ENCODE measurements at regions not wholly inside any gene's neighbourhood (a gene's known extent, or its start where the extent isn't known, plus 50 kb on each side); places are given as distances from the start of the nearest gene placed in this dataset.

DNA sequence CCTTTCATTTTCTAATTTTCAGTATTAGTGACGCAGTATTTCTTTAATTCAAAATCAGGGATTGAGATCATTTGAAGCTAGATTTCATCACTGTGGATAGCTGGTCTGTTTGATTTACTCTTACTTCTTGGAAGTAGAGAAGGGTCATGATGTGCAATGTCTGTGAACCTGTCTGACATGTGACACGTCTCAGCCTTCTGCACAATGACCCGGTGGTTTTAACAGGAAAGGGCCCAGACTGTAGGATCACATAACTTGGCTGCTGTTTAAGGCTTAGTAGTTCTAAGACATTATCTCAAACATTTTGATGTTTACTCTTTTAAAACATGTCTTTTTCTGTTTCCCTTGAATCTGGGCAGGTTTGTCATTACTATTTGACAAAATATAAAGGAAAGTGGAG lies 823.3 kb upstream of the NUDT12 start:
- TF ChIP-seq POLR2A (IDR thresholded peaks at IDR 0.05; ENCODE audit: borderline replicate concordance, extremely low read depth, insufficient read depth, insufficient read length) = no peak
- no peak for TF ChIP-seq SRF (IDR thresholded peaks at IDR 0.05; ENCODE audit: low read depth)
- no peak for TF ChIP-seq EZH2 (IDR thresholded peaks at IDR 0.05)
- TF ChIP-seq ZNF274 (IDR thresholded peaks at IDR 0.05; ENCODE audit: low read depth, low read length) = no peak
- TF ChIP-seq, protein P1, sequence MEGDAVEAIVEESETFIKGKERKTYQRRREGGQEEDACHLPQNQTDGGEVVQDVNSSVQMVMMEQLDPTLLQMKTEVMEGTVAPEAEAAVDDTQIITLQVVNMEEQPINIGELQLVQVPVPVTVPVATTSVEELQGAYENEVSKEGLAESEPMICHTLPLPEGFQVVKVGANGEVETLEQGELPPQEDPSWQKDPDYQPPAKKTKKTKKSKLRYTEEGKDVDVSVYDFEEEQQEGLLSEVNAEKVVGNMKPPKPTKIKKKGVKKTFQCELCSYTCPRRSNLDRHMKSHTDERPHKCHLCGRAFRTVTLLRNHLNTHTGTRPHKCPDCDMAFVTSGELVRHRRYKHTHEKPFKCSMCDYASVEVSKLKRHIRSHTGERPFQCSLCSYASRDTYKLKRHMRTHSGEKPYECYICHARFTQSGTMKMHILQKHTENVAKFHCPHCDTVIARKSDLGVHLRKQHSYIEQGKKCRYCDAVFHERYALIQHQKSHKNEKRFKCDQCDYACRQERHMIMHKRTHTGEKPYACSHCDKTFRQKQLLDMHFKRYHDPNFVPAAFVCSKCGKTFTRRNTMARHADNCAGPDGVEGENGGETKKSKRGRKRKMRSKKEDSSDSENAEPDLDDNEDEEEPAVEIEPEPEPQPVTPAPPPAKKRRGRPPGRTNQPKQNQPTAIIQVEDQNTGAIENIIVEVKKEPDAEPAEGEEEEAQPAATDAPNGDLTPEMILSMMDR (IDR thresholded peaks at IDR 0.05 in 2 of 3, conservative IDR thresholded peaks at IDR 0.05 in 1 of 3; ENCODE audit: borderline replicate concordance in 1 of 3, insufficient read depth in 1 of 3, low read depth in 2 of 3, low read length in 2 of 3) = no peak
- no peak for TF ChIP-seq RAD21 (IDR thresholded peaks at IDR 0.05; ENCODE audit: low read depth)
- TF ChIP-seq JUND (IDR thresholded peaks at IDR 0.05) = no peak

Data from HCT116 (cell line).